Mesothelial cell of epicardium (in vitro differentiated cells): ENCODE measurements at regions not wholly inside any gene's neighbourhood (a gene's known extent, or its start where the extent isn't known, plus 50 kb on each side); places are given as distances from the start of the nearest gene placed in this dataset.
A peak's percentile ranks its signal among the peaks of the same experiment; 100 is the strongest.

Experiments
- DNase-seq, 2 experiments: peaks; one replicate each; pipeline ENCODE4 v3.0.0; 2021; ENCODE audit warnings: low spot score in 2 of 2; ENCODE audit not compliant: unreplicated experiment in 2 of 2
- H3K27ac Mint-ChIP-seq: 2 replicates; pipeline ENCODE4 v1.8.0; 2021; ENCODE audit warnings: mixed read lengths
- H3K27me3 Mint-ChIP-seq: 2 replicates; pipeline ENCODE4 v1.8.0; 2021; ENCODE audit warnings: low read depth, mixed read lengths
- H3K36me3 Mint-ChIP-seq: 2 replicates; pipeline ENCODE4 v1.8.0; 2021; ENCODE audit warnings: mixed read lengths
- H3K4me1 Mint-ChIP-seq: 2 replicates; pipeline ENCODE4 v1.8.0; 2021; ENCODE audit warnings: mixed read lengths
- H3K4me3 Mint-ChIP-seq: 2 replicates; pipeline ENCODE4 v1.8.0; 2021; ENCODE audit warnings: mild to moderate bottlenecking, moderate library complexity, mixed read lengths
- H3K9me3 Mint-ChIP-seq: 2 replicates; pipeline ENCODE4 v1.8.0; 2021; ENCODE audit warnings: mixed read lengths
- TF ChIP-seq, protein P1 (sequence below): fragments of 200-600 bp; sonication (generic); IDR thresholded peaks from one replicate; pipeline ENCODE4 v1.5.0; 2021; ENCODE audit warnings: antibody characterized with exemption; ENCODE audit not compliant: unreplicated experiment

GRCh38 chr3:164390046-164390445 lies 688.2 kb downstream of the SI start:
- no peak for DNase-seq
- Mint-ChIP-seq H3K9me3 (no peaks in the 10 kb centered on the region), H3K36me3 (no peaks in the 10 kb centered on the region), H3K4me1 (no peaks in the 10 kb centered on the region), H3K4me3 (no peak overlapping the region), H3K27me3 (no peaks in the 10 kb centered on the region), H3K27ac (no peak overlapping the region)
- TF ChIP-seq, protein P1, sequence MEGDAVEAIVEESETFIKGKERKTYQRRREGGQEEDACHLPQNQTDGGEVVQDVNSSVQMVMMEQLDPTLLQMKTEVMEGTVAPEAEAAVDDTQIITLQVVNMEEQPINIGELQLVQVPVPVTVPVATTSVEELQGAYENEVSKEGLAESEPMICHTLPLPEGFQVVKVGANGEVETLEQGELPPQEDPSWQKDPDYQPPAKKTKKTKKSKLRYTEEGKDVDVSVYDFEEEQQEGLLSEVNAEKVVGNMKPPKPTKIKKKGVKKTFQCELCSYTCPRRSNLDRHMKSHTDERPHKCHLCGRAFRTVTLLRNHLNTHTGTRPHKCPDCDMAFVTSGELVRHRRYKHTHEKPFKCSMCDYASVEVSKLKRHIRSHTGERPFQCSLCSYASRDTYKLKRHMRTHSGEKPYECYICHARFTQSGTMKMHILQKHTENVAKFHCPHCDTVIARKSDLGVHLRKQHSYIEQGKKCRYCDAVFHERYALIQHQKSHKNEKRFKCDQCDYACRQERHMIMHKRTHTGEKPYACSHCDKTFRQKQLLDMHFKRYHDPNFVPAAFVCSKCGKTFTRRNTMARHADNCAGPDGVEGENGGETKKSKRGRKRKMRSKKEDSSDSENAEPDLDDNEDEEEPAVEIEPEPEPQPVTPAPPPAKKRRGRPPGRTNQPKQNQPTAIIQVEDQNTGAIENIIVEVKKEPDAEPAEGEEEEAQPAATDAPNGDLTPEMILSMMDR, result peak; percentile 65

GRCh38 chr3:164387236-164387635 lies 691.1 kb downstream of the SI start:
- H3K36me3 Mint-ChIP-seq, result no peaks in the 10 kb centered on the region
- no peaks in the 10 kb centered on the region for H3K9me3 Mint-ChIP-seq
- TF ChIP-seq, protein P1, result no peak
- no peak overlapping the region for H3K27ac Mint-ChIP-seq
- DNase-seq, result no peak
- no peaks in the 10 kb centered on the region for H3K27me3 Mint-ChIP-seq
- H3K4me1 Mint-ChIP-seq, result no peaks in the 10 kb centered on the region
- no peak overlapping the region for H3K4me3 Mint-ChIP-seq

GRCh38 chr3:164380156-164380555 lies 698.1 kb downstream of the SI start:
- Mint-ChIP-seq H3K27ac (no peak overlapping the region), H3K9me3 (no peaks in the 10 kb centered on the region), H3K4me1 (no peaks in the 10 kb centered on the region), H3K4me3 (no peak overlapping the region), H3K27me3 (no peaks in the 10 kb centered on the region), H3K36me3 (no peaks in the 10 kb centered on the region)
- TF ChIP-seq, protein P1, result no peak
- no peak for DNase-seq

GRCh38 chr3:164377466-164377865 lies 700.8 kb downstream of the SI start:
- Mint-ChIP-seq H3K9me3 (no peaks in the 10 kb centered on the region), H3K4me3 (no peak overlapping the region), H3K27ac (no peak overlapping the region), H3K27me3 (no peaks in the 10 kb centered on the region), H3K4me1 (no peaks in the 10 kb centered on the region), H3K36me3 (no peaks in the 10 kb centered on the region)
- DNase-seq, result no peak
- TF ChIP-seq, protein P1, result no peak

DNA sequence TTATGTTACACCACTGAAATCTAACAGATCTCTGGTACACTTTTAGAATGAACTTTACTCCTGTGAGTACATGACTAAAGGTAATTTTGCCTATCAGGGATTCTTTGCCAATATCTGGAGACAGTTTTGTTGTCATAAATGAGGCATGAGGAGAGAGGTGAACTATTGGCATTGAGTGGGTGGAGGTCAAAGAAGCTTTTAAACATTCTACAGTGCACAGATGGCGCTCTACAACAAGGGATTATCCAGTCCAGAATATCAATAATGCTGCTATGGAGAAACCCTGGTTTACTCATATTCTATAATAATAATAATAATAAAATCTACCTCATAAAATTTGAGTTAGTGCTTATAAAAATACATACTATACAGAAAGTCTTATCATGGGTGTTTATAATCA lies 702.3 kb downstream of the SI start:
- Mint-ChIP-seq H3K4me3 (no peak overlapping the region), H3K36me3 (no peaks in the 10 kb centered on the region), H3K9me3 (no peaks in the 10 kb centered on the region), H3K27me3 (no peaks in the 10 kb centered on the region), H3K4me1 (no peaks in the 10 kb centered on the region), H3K27ac (no peak overlapping the region)
- DNase-seq, result no peak
- TF ChIP-seq, protein P1, result no peak

GRCh38 chr3:164375538-164375937 lies 702.8 kb downstream of the SI start:
- no peak overlapping the region for H3K27ac Mint-ChIP-seq
- no peaks in the 10 kb centered on the region for H3K27me3 Mint-ChIP-seq
- DNase-seq, result no peak
- H3K9me3 Mint-ChIP-seq, result no peaks in the 10 kb centered on the region
- TF ChIP-seq, protein P1, result no peak
- H3K4me3 Mint-ChIP-seq, result no peak overlapping the region
- no peaks in the 10 kb centered on the region for H3K36me3 Mint-ChIP-seq
- H3K4me1 Mint-ChIP-seq, result no peaks in the 10 kb centered on the region
